ENCODE measurements at regions not wholly inside any gene's neighbourhood (a gene's known extent, or its start where the extent isn't known, plus 50 kb on each side); places are given as distances from the start of the nearest gene placed in this dataset.

- H3K27me3 ChIP-seq (ENCODE audit: insufficient read depth, low read length), result no peaks in the 10 kb centered on the region
- H3K18ac ChIP-seq (ENCODE audit: low read length), result no peak overlapping the region
- H3K79me2 ChIP-seq (ENCODE audit: control insufficient read depth, insufficient read depth, low read length, poor library complexity), result no peaks in the 10 kb centered on the region
- no peak for DNase-seq
- H2BK120ac ChIP-seq (ENCODE audit: insufficient read depth, low read length, poor library complexity), result no peak overlapping the region
- H3K9me3 ChIP-seq (ENCODE audit: insufficient read depth, low read depth, low read length), result no peaks in the 10 kb centered on the region
- H2AFZ ChIP-seq (ENCODE audit: insufficient read depth, low read length, poor library complexity), result no peak overlapping the region
- no peak overlapping the region for H4K8ac ChIP-seq (ENCODE audit: low read depth, low read length)
- H3K4me1 ChIP-seq (ENCODE audit: control insufficient read depth in 1 of 2, insufficient read depth in 2 of 2, low read length in 2 of 2), result no peaks in the 10 kb centered on the region
- H2BK5ac ChIP-seq (ENCODE audit: low read depth, low read length, poor library complexity), result no peak overlapping the region
- no peak overlapping the region for H3K9ac ChIP-seq (ENCODE audit: low read length)
- no peak overlapping the region for H2AK5ac ChIP-seq (ENCODE audit: low read length)
- no peaks in the 10 kb centered on the region for H3K79me1 ChIP-seq (ENCODE audit: low read length)
- WGBS (ENCODE audit: extremely low coverage, insufficient coverage, insufficient read length), result no CpG with 5 or more reads among the region's 2 CpGs
- no peak overlapping the region for H3K4me3 ChIP-seq (ENCODE audit: low read depth, low read length)
- H3K4me2 ChIP-seq (ENCODE audit: low read length), result no peak overlapping the region
- no peak overlapping the region for H3K14ac ChIP-seq (ENCODE audit: low read length)
- no peaks in the 10 kb centered on the region for H3K36me3 ChIP-seq (ENCODE audit: control insufficient read depth in 1 of 2, insufficient read depth in 2 of 2, low read length in 2 of 2)
- no peak overlapping the region for H3K23ac ChIP-seq (ENCODE audit: low read length)
- no peak overlapping the region for H4K91ac ChIP-seq (ENCODE audit: low read depth, low read length)
- H3K4ac ChIP-seq (ENCODE audit: low read depth, low read length), result no peak overlapping the region
- H4K12ac ChIP-seq (ENCODE audit: low read depth, low read length), result no peak overlapping the region
- H3K27ac ChIP-seq (ENCODE audit: low read depth, low read length), result no peak overlapping the region
- H2BK12ac ChIP-seq (ENCODE audit: low read length), result no peak overlapping the region
Measured at GRCh38 chr10:9469663-9470205, 1415.2 kb downstream of the GATA3 start.

- no peak for DNase-seq
- H3K36me3 ChIP-seq (ENCODE audit: control insufficient read depth in 1 of 2, insufficient read depth in 2 of 2, low read length in 2 of 2), result no peaks in the 10 kb centered on the region
- H2BK120ac ChIP-seq (ENCODE audit: insufficient read depth, low read length, poor library complexity), result no peak overlapping the region
- no peak overlapping the region for H2AK5ac ChIP-seq (ENCODE audit: low read length)
- H3K27ac ChIP-seq (ENCODE audit: low read depth, low read length), result no peak overlapping the region
- H4K12ac ChIP-seq (ENCODE audit: low read depth, low read length), result no peak overlapping the region
- no peak overlapping the region for H4K91ac ChIP-seq (ENCODE audit: low read depth, low read length)
- H3K18ac ChIP-seq (ENCODE audit: low read length), result no peak overlapping the region
- no peak overlapping the region for H4K8ac ChIP-seq (ENCODE audit: low read depth, low read length)
- no peaks in the 10 kb centered on the region for H3K27me3 ChIP-seq (ENCODE audit: insufficient read depth, low read length)
- WGBS (ENCODE audit: extremely low coverage, insufficient coverage, insufficient read length), result no CpG with 5 or more reads among the region's 1 CpG
- H2AFZ ChIP-seq (ENCODE audit: insufficient read depth, low read length, poor library complexity), result no peak overlapping the region
- H3K79me2 ChIP-seq (ENCODE audit: control insufficient read depth, insufficient read depth, low read length, poor library complexity), result no peaks in the 10 kb centered on the region
- no peak overlapping the region for H3K4ac ChIP-seq (ENCODE audit: low read depth, low read length)
- no peak overlapping the region for H3K4me2 ChIP-seq (ENCODE audit: low read length)
- no peak overlapping the region for H2BK12ac ChIP-seq (ENCODE audit: low read length)
- no peak overlapping the region for H3K4me3 ChIP-seq (ENCODE audit: low read depth, low read length)
- no peaks in the 10 kb centered on the region for H3K4me1 ChIP-seq (ENCODE audit: control insufficient read depth in 1 of 2, insufficient read depth in 2 of 2, low read length in 2 of 2)
- H3K79me1 ChIP-seq (ENCODE audit: low read length), result no peaks in the 10 kb centered on the region
- no peaks in the 10 kb centered on the region for H3K9me3 ChIP-seq (ENCODE audit: insufficient read depth, low read depth, low read length)
- no peak overlapping the region for H3K14ac ChIP-seq (ENCODE audit: low read length)
- no peak overlapping the region for H3K23ac ChIP-seq (ENCODE audit: low read length)
- no peak overlapping the region for H3K9ac ChIP-seq (ENCODE audit: low read length)
- no peak overlapping the region for H2BK5ac ChIP-seq (ENCODE audit: low read depth, low read length, poor library complexity)
Measured at GRCh38 chr10:9470581-9470980, 1416.1 kb downstream of the GATA3 start.

DNA sequence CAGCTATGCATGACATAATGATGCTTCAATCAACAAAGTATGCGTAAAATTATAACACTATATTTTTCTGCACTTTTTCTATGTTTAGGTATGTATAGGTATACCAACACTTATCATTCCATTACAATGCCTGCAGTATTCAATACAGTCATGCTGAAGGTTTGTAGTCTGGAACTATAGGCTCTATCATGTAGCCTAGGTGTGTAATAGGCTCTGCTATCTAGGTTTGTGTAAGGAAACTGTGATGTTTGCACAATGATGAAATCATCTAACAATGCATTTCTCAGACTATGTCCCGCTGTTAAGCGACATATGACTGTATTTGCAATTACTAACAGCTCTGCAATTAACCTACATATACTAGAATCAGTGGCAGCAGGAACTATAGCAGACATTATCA, 1447.5 kb downstream of the GATA3 start:
- Histone ChIP-seq H3K79me2 (ENCODE audit: control insufficient read depth, insufficient read depth, low read length, poor library complexity) (no peaks in the 10 kb centered on the region), H2BK120ac (ENCODE audit: insufficient read depth, low read length, poor library complexity) (no peak overlapping the region), H3K36me3 (ENCODE audit: control insufficient read depth in 1 of 2, insufficient read depth in 2 of 2, low read length in 2 of 2) (no peaks in the 10 kb centered on the region), H4K91ac (ENCODE audit: low read depth, low read length) (no peak overlapping the region), H2AK5ac (ENCODE audit: low read length) (no peak overlapping the region), H3K9ac (ENCODE audit: low read length) (no peak overlapping the region), H3K4me3 (ENCODE audit: low read depth, low read length) (no peak overlapping the region), H4K12ac (ENCODE audit: low read depth, low read length) (no peak overlapping the region), H3K4me1 (ENCODE audit: control insufficient read depth in 1 of 2, insufficient read depth in 2 of 2, low read length in 2 of 2) (no peaks in the 10 kb centered on the region), H4K8ac (ENCODE audit: low read depth, low read length) (no peak overlapping the region), H3K4me2 (ENCODE audit: low read length) (no peak overlapping the region), H3K4ac (ENCODE audit: low read depth, low read length) (no peak overlapping the region), H2BK5ac (ENCODE audit: low read depth, low read length, poor library complexity) (no peak overlapping the region), H3K18ac (ENCODE audit: low read length) (no peak overlapping the region), H3K9me3 (ENCODE audit: insufficient read depth, low read depth, low read length) (no peaks in the 10 kb centered on the region), H3K23ac (ENCODE audit: low read length) (no peak overlapping the region), H2AFZ (ENCODE audit: insufficient read depth, low read length, poor library complexity) (no peak overlapping the region), H2BK12ac (ENCODE audit: low read length) (no peak overlapping the region), H3K79me1 (ENCODE audit: low read length) (no peaks in the 10 kb centered on the region), H3K27ac (ENCODE audit: low read depth, low read length) (no peak overlapping the region), H3K27me3 (ENCODE audit: insufficient read depth, low read length) (no peaks in the 10 kb centered on the region), H3K14ac (ENCODE audit: low read length) (no peak overlapping the region)
- no CpG with 5 or more reads among the region's 3 CpGs for whole genome bisulfite sequencing (ENCODE audit: extremely low coverage, insufficient coverage, insufficient read length)
- DNase-seq, result no peak

GRCh38 chr10:9504227-9504626, 1449.7 kb downstream of the GATA3 start:
- Histone ChIP-seq H2BK12ac (ENCODE audit: low read length) (no peak overlapping the region), H3K4me3 (ENCODE audit: low read depth, low read length) (no peak overlapping the region), H3K27me3 (ENCODE audit: insufficient read depth, low read length) (no peaks in the 10 kb centered on the region), H2BK120ac (ENCODE audit: insufficient read depth, low read length, poor library complexity) (no peak overlapping the region), H3K14ac (ENCODE audit: low read length) (no peak overlapping the region), H3K23ac (ENCODE audit: low read length) (no peak overlapping the region), H2BK5ac (ENCODE audit: low read depth, low read length, poor library complexity) (no peak overlapping the region), H3K79me1 (ENCODE audit: low read length) (no peaks in the 10 kb centered on the region), H3K79me2 (ENCODE audit: control insufficient read depth, insufficient read depth, low read length, poor library complexity) (no peaks in the 10 kb centered on the region), H4K91ac (ENCODE audit: low read depth, low read length) (no peak overlapping the region), H3K27ac (ENCODE audit: low read depth, low read length) (no peak overlapping the region), H2AFZ (ENCODE audit: insufficient read depth, low read length, poor library complexity) (no peak overlapping the region), H3K9ac (ENCODE audit: low read length) (no peak overlapping the region), H2AK5ac (ENCODE audit: low read length) (no peak overlapping the region), H3K36me3 (ENCODE audit: control insufficient read depth in 1 of 2, insufficient read depth in 2 of 2, low read length in 2 of 2) (no peaks in the 10 kb centered on the region), H4K8ac (ENCODE audit: low read depth, low read length) (no peak overlapping the region), H3K4me1 (ENCODE audit: control insufficient read depth in 1 of 2, insufficient read depth in 2 of 2, low read length in 2 of 2) (no peaks in the 10 kb centered on the region), H3K4ac (ENCODE audit: low read depth, low read length) (no peak overlapping the region), H3K9me3 (ENCODE audit: insufficient read depth, low read depth, low read length) (no peaks in the 10 kb centered on the region), H3K4me2 (ENCODE audit: low read length) (no peak overlapping the region), H3K18ac (ENCODE audit: low read length) (no peak overlapping the region), H4K12ac (ENCODE audit: low read depth, low read length) (no peak overlapping the region)
- no CpG with 5 or more reads among the region's 2 CpGs for WGBS (ENCODE audit: extremely low coverage, insufficient coverage, insufficient read length)
- no peak for DNase-seq
